ENCODE measurements at regions not wholly inside any gene's neighbourhood (a gene's known extent, or its start where the extent isn't known, plus 50 kb on each side); places are given as distances from the start of the nearest gene placed in this dataset.

- no peaks in the 10 kb centered on the region for H3K27me3 ChIP-seq (ENCODE audit: low read depth)
- no peaks in the 10 kb centered on the region for H3K4me1 ChIP-seq
- TF ChIP-seq CTCF (IDR thresholded peaks at IDR 0.05; ENCODE audit: borderline replicate concordance): no peak
- no peak overlapping the region for H3K27ac ChIP-seq (replicated peaks)
- no peak overlapping the region for H3K4me3 ChIP-seq
- no peaks in the 10 kb centered on the region for H3K9me3 ChIP-seq (replicated peaks)
- intact Hi-C loops (cut with micrococcal nuclease): no loop called here
- no peaks in the 10 kb centered on the region for H3K36me3 ChIP-seq
- DNase-seq: no peak
Observed at GRCh38 chr3:168455814-168456213, 360.1 kb upstream of the GOLIM4 start.

- H3K9me3 ChIP-seq (replicated peaks): no peaks in the 10 kb centered on the region
- no peaks in the 10 kb centered on the region for H3K27me3 ChIP-seq (ENCODE audit: low read depth)
- intact Hi-C loops (cut with micrococcal nuclease): no loop called here
- H3K4me1 ChIP-seq: no peaks in the 10 kb centered on the region
- TF ChIP-seq CTCF (IDR thresholded peaks at IDR 0.05; ENCODE audit: borderline replicate concordance): no peak
- no peaks in the 10 kb centered on the region for H3K36me3 ChIP-seq
- H3K4me3 ChIP-seq: no peak overlapping the region
- no peak for DNase-seq
- H3K27ac ChIP-seq (replicated peaks): no peak overlapping the region
Observed at GRCh38 chr3:168453623-168454022, 357.9 kb upstream of the GOLIM4 start.

- Histone ChIP-seq H3K27me3 (ENCODE audit: low read depth) (no peaks in the 10 kb centered on the region), H3K4me1 (no peaks in the 10 kb centered on the region), H3K36me3 (no peaks in the 10 kb centered on the region), H3K27ac (replicated peaks) (no peak overlapping the region), H3K9me3 (replicated peaks) (no peaks in the 10 kb centered on the region), H3K4me3 (no peak overlapping the region)
- DNase-seq: no peak
- TF ChIP-seq CTCF (IDR thresholded peaks at IDR 0.05; ENCODE audit: borderline replicate concordance): no peak
- intact Hi-C loops (cut with micrococcal nuclease): no loop called here
Observed at GRCh38 chr3:168443965-168444364, 348.2 kb upstream of the GOLIM4 start.

- Histone ChIP-seq H3K36me3 (no peaks in the 10 kb centered on the region), H3K4me3 (no peak overlapping the region), H3K9me3 (replicated peaks) (no peaks in the 10 kb centered on the region), H3K4me1 (no peaks in the 10 kb centered on the region), H3K27me3 (ENCODE audit: low read depth) (no peaks in the 10 kb centered on the region), H3K27ac (replicated peaks) (no peak overlapping the region)
- DNase-seq: no peak
- intact Hi-C loops (cut with micrococcal nuclease): no loop called here
- TF ChIP-seq CTCF (IDR thresholded peaks at IDR 0.05; ENCODE audit: borderline replicate concordance): no peak
Observed at GRCh38 chr3:168442502-168442901, 346.8 kb upstream of the GOLIM4 start.

- Histone ChIP-seq H3K4me3 (no peak overlapping the region), H3K9me3 (replicated peaks) (no peaks in the 10 kb centered on the region), H3K4me1 (no peaks in the 10 kb centered on the region), H3K27ac (replicated peaks) (no peak overlapping the region), H3K36me3 (no peaks in the 10 kb centered on the region), H3K27me3 (ENCODE audit: low read depth) (no peaks in the 10 kb centered on the region)
- no peak for DNase-seq
- intact Hi-C loops (cut with micrococcal nuclease): no loop called here
- no peak for TF ChIP-seq CTCF (IDR thresholded peaks at IDR 0.05; ENCODE audit: borderline replicate concordance)
Observed at GRCh38 chr3:168436245-168436724, 340.6 kb upstream of the GOLIM4 start.

GRCh38 chr3:168431491-168431890, 335.8 kb upstream of the GOLIM4 start:
- TF ChIP-seq CTCF (IDR thresholded peaks at IDR 0.05; ENCODE audit: borderline replicate concordance): no peak
- Histone ChIP-seq H3K27ac (replicated peaks) (no peak overlapping the region), H3K9me3 (replicated peaks) (no peaks in the 10 kb centered on the region), H3K27me3 (ENCODE audit: low read depth) (no peaks in the 10 kb centered on the region), H3K4me1 (no peaks in the 10 kb centered on the region), H3K36me3 (no peaks in the 10 kb centered on the region), H3K4me3 (no peak overlapping the region)
- no peak for DNase-seq
- intact Hi-C loops (cut with micrococcal nuclease): no loop called here
